ENCODE measurements at regions not wholly inside any gene's neighbourhood (a gene's known extent, or its start where the extent isn't known, plus 50 kb on each side); places are given as distances from the start of the nearest gene placed in this dataset.
"Not testable (repeated sequence)": the region's sequence is repeated elsewhere in the genome, so short reads cannot be mapped to it uniquely, and the experiment has no call there.

DNA sequence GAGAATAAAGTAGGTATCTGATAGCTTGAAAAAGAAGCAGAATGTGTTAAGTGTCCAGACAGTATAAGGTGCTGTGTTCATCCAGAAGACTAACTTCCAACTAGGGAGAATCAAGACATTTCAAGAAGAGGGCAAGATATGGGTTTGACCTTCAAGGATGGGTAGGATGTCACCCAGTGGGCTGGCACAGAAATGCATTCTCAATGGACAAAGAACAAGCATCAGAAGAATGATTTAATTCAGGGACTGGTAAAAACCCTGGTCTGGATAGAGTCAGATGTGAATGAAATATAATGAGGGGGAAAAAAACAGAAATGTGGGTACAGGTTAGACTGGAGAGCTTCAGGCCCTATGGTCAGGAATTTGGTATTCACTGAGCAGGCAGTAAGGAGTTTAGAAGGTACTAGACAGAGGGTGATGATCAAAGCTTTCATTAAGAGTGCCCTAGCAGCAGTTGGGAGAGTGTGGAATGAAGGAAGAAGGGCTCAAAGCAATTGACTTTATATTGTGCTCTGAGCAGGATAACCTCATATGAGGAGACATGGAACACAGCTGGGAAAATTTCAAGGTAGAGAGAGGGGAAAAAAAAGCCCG lies 180.7 kb upstream of the ANK3 start:
- no peak for DNase-seq (ENCODE audit: low spot score)

DNA sequence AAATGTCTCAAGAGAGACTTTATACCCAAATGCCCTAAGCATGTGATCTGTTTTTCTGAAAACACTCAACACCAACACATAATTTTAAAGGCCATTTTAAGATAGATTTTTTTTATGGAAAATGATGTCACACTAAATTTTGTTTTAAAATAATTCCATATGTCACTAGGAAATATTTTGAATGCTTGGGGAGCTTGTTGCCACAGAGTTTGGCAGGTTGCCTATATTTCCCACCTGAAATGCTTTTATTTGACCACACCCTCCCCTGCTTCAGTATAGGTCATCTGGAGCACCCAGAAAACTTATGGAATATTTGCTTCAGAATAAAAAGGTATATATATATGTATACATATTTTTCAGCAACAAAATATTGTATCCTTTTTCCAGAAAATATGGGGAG lies 180.0 kb upstream of the ANK3 start:
- DNase-seq (ENCODE audit: low spot score): no peak

DNA sequence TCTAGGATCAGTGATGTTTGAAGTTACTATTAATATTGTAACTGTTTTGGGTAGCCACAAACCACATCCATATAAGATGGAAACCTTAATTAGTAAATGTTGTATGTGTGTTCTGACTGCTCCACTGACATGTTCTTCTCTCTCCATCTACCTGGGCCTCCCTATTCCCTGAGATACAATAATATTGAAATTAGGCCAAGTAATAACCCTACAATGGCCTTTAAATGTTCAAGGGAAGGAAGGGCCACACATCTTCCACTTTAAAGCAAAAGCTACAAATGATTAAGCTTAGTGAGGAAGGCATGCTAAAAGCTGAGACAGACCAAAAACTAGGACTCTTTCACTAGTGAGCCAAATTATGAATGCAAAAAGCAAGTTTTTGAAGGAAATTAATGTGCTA lies 176.4 kb upstream of the ANK3 start:
- no peak for DNase-seq (ENCODE audit: low spot score)

DNA sequence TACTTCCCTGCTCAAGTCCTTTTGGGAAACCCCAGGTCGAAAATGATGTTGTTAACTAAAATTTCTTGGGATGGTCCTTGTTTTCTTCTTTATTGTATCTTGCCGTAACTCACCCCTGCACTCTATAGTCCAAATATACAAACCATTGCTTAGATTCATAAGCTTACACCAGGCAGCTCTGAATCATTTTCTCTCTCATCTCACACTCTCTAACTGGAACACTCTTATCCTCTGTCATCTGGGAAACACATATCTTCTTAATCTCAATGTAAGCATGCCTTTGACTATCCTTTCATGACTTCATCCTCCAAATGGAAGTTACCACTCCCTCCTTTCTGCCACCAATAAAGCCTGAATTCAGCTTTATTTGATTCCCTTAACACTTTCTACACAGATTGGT lies 175.8 kb upstream of the ANK3 start:
- no peak for DNase-seq (ENCODE audit: low spot score)

DNA sequence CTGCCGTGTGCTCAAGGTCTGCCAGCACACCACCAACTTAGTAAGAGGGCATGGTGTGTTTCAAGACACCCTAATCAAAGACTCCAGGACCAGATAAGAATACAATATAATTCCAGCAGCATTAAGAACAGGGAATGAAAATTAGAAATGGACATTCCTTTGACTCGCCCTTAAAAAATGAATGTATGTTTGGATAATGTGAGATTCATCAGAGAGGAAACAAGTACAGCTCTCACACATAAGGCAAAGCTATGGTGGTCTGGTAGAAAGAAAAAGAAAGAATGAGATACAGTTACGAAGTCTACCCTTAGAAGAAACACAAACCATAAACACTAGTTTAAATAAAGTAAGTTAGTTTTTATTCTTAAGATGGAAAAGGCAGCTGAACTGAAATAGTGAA lies 174.8 kb upstream of the ANK3 start:
- DNase-seq (ENCODE audit: low spot score): no peak

DNA sequence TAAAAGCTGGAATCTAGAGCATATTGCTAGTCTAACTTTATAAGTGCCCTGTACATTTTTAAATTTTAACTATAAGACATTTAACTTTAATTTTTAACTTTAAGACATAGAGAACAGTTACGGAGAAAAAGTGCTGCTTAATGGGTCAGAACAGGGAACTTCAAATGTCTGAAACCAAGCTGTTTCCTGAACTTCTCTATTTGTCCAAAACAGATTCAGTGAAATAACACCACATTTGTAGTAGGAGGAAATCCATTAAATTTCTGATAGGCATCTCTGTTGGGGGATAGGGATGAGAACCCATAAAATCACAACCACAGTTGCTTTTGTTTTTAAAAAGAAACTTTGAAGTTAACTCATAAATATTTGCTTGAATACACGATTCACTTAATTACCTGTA lies 170.8 kb upstream of the ANK3 start:
- no peak for DNase-seq (ENCODE audit: low spot score)

DNA sequence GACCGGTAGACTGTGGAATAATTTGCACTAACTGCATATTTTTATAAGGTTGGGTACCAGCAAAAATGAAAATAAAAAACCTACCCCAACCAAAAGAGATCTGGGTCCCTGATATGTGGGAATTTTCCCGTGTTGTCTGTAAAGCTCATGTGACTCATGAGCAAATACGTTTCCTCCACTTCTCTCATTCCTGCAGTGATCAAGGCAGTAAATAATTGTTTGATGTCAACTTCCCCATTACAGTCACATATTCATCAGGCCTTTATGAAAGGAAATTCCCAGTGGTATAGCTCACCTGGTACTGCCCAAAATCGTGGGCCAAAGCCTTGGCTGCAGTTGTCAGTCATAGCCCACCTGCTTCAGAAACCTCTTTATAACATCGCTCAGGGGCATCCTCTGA lies 166.0 kb upstream of the ANK3 start:
- DNase-seq (ENCODE audit: low spot score): no peak

DNA sequence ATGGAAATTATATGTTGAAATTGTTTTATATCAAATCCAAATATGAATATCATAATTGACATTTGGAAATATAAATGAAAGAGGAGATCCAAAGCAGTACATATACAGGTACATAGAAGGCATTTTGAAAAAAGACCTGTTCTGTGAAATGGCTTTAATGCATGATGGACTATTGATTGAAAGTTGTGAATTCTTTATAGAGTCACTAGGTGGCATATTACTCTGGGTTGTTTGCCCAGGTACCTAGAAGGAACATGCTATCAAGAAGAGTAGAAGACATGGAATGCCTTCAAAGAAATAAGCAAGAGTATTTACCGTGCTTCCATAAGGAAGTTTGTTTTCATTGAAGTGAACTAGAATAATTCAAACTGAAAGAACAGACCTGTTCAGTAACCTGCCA lies 160.0 kb upstream of the ANK3 start:
- DNase-seq (ENCODE audit: low spot score): no peak

DNA sequence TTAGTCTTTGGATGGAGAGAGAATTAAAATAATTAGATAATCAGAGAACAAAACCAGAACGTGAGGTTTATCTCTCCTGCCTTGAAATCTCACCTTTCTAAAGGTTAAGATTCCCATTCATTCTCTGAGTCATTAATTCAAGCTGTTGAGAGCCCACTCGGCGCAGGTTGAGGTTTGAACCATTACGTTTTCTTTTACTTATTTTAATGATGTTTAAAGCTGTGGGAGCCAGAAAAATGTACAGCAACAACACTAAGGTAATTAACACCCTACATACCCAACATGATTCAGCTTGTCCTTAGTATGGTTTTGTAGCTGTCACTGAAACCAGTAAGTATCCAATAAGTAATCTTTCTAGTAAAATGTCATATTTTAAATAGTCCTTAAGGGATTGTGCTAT lies 153.0 kb upstream of the ANK3 start:
- no peak for DNase-seq (ENCODE audit: low spot score)

DNA sequence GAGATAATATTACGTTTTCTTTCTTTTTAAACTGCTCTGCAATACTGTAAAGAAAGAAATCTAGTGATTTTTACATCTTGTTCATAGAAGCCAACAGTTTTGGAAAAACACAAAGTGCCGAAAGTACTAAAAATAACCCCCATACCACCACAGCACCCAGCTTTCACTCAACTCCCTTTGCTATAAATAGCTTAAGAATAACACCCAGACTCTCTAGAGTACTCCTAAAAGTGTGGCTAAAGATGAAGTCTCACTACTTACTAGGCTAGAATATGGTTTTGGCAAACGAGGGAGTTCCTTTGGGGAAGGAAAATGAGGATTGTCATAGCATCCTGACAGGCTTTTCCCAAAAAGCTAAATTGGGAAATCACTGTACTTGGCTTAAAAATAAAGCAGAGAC lies 151.8 kb upstream of the ANK3 start:
- no peak for DNase-seq (ENCODE audit: low spot score)

DNA sequence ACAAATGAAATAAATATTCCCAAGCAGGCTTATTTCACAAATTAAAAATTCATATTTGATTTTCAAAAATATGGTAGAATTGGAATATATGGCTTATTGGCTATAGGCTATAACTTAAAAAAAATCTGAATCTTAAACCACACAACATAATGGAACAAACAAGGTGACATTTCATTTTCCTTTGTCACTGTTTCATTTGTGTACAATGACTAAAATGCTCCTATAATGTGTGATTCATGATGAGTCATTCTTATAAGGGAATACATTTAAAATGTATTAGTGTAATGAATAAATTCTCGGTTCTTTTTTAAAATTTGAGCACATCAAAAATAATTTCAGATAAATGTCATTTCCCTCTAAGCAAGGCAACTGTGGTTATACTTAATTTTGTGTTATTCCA lies 148.0 kb upstream of the ANK3 start:
- DNase-seq (ENCODE audit: low spot score): no peak

DNA sequence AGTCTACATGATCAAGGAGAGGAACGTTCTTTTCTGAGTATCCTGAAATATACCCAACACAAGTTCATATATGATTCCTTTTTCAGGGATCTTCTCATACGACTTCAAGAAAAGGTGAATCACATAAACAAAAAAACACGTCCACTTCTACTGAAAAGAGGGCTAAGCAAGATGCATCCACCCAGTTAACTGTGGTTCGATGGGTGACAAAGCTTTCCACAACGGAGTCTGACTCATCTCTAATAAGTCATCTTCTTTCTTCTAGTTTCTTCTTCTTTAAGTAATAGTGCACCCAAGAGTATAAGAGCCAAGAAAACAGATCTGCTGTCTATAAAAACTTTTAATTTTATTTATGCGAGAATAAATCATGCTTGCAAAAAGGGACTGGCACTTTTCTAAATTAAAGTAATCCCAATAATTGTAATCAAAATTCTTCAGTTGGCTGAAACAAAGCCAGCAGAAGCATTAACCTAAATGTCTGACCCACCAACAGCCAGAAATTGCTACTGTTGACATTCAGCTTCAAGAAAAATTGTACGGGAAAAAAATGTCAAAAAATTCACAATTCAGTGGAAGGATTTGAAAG lies 146.9 kb upstream of the ANK3 start:
- DNase-seq (ENCODE audit: low spot score): no peak

DNA sequence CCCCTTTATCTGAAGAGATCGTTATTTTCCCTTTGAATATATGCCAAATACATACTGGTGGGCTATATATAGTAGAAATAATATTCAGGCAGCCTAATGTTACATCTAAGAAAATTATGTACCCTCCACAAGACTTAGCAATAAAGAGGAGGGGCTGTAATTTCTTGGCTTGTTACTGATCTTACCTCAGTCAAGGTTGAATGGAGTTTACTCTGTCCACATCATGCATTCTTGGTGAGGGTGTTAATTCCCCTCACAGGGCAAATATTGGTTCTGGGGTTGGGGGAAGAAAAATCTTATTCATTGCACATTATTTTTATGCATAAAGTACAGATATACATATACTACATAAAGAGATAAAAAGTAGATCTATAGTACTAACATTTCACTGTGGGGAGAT lies 145.8 kb upstream of the ANK3 start:
- no peak for DNase-seq (ENCODE audit: low spot score)

DNA sequence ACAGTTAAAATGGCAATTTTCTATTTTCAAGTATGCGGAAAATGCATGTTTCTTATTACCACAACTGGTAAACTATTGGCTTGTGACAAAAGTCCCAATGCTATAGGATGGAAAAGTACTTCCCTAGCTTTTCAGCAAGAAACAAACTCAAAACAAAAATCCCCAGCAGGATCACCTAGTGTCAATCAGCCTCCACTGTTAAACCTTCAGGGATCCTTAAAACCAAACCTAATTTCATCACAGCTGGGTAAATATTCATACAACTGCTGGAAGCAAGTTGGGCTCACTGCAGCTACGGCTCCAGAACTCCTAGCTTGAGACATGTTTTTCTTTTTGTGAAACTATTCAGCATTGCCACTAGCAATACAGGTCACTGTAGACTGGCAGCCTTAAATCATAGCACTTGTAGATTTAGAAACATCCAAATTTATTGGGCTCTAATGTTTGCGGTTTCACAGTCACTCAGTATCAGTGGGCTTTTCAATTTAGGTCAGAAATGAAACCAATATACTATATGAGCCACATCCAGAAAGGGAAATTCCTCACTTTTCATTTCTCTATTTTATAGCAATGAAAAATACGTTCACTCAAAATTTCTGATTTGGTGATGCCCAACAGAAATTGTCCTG lies 145.2 kb upstream of the ANK3 start:
- no peak for DNase-seq (ENCODE audit: low spot score)

DNA sequence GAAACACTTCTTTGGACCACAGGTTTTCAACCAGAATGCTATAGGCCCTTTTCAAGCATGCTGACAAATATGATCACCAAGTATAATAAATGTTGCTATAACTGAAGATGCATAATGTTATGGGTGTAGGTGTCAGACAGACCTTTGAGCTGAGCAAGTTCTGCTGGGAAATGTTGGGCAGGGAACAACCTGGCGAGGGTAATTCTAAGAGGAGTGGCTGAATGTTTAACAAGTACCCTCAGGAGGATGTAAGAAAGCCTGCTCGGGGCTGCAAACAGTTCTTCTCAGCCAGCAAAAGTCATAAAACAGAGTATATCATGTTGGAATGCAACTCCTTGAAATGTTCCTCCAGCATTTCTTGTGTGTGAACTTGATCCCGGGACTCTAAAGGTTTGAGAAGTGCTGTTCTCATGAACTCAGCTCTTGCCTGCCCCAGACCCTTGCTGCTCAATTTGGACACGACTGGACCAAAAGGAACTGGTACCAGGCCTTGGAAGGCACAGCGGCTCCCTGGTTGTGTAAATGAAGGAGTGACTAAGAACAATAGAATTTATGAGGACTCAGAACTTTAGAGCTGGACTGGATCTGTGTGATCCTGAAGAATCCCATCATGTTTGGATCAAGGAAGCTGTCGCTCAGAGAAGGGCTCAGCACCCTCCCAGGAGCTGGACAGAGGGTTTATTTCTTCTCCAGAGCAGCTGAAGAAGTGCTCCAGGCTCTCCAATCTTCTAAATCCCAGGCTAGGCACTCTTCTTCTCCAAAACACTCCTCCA lies 143.2 kb upstream of the ANK3 start:
- DNase-seq (ENCODE audit: low spot score): no peak

DNA sequence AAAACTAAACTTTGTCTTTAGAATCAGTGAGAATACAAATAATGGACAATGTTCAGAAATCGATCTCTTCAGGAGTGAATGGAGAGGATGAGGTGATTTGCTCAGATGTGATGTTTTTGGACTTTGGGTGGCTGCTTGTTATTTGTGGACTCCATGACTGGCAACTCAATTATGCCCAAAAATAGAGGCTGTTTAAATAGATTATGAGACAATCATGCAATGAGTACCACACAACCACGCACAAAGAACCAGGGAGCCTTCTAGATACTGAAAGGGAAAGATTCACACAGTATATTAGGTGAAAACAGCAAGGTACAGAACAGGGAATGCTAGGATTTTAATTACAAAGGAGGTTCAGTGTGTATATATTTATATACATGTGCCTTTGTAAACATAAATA lies 141.3 kb upstream of the ANK3 start:
- DNase-seq (ENCODE audit: low spot score): no peak

DNA sequence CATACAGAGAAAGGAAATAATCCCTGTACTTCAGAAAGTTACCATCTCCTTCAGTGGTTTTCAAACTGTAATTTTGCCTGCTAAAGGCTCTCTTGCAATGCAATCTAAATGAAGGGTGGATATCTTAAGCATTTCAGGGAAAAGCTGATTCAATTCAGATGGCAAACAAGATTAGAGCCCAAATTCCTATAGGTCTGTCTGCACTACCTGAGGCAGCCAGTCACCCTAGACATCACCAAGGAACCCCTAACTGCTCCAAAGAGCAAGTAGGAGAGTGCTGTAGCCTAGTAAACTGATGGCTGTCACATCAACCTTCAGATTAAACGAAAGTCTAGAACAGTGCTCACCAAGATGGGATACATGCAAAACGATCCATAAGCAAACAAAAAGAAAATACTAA lies 138.0 kb upstream of the ANK3 start:
- DNase-seq (ENCODE audit: low spot score): no peak

DNA sequence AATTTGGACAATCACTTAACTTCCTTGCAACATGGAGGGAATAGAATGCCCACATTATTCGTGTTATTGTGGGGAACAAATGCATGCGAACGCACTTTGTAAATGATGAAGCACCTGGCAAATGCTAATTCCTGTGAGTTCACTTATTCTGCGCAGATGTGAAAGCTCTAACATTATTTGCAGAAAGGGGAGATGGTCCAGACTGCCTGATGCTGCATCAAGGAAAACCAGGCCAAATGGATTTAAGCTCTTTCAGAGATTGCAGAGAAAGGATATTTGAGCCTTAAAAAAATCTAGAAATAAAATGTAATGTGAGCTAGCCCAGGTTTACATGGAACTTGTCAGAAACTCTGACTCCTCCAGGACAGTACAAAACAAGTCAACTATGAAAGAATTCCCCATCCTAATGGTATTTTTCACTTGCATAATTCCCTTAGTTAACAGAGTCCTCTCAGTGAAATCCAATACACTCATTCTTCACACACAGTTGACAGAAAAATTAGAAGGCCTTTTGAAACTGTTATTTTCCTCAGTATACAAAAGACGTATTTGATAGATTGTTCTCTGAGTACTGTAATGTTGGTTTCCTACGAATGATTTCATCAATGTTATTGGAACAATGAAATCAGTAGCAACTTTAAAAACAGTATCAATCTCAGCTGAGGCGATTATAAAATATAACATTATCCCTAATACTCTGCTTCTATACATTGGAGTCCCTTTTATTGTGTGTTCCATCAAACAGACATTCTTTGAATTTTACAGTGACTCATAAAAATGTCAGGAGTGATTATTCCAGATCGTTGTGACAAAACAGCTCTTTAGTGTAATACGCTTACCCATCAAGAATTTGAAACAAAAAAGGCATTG lies 136.3 kb upstream of the ANK3 start:
- peak; percentile 81 for DNase-seq (ENCODE audit: low spot score)

DNA sequence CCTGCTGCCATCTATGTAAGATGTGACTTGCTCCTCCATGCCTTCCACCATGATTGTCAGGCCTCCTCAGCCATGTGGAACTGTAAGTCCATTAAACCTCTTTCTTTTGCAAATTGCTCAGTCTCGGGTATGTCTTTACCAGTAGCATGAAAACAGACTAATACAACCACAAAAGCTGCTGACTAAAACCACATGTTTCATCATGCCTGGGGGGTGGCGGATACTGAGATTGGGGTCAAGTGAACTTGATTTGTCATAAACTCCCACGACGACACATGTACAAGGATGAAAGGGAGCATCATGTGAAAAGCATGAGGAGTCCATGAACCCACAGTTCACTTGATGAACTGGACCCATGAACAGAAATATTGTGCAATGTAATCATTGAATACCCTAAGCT lies 134.9 kb upstream of the ANK3 start:
- no peak for DNase-seq (ENCODE audit: low spot score)

DNA sequence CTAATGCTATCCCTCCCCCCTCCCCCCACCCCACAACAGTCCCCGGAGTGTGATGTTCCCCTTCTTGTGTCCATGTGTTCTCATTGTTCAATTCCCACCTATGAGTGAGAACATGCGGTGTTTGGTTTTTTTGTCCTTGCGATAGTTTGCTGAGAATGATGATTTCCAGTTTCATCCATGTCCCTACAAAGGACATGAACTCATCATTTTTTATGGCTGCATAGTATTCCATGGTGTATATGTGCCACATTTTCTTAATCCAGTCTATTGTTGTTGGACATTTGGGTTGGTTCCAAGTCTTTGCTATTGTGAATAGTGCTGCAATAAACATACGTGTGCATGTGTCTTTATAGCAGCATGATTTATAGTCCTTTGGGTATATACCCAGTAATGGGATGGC lies 133.7 kb upstream of the ANK3 start:
- not testable (repeated sequence) for DNase-seq (ENCODE audit: low spot score)

DNA sequence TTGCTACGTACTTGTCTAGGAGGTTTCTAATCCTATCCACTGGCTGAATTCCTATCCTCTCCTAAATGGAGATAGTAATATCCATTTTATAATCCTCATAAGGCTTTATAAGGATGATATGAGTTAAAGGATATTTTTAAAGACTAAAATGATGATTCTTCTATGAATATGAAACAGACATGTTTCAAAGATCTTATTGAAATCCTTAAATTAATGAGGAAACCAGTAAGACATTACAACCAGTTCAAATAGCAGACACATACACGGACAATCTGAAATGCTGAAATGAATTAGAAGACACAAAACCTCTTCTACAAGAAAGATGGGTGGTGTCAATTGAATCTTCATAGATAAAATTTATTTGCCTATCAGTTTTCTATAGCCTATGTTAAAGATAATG lies 132.9 kb upstream of the ANK3 start:
- no peak for DNase-seq (ENCODE audit: low spot score)

DNA sequence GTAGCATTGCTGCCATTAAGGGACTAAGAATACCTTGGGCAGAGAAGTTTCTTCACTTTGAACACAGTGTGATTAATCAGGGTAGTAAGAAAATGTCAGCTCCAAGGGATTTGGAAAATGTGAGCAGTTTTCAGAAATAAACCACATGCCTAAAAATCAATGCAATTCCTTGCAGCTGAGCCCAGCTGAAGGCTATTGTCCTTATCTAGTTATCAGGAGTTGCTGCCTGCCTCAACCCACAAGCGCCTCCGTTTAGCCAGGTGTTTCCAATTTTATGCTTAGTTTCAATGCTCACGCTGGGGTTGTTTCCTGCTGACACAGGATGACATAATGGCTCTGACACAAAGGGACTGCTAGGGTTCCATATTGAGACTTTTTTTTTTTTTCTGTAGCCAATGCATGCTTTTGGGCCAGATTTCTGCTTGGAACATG lies 132.3 kb upstream of the ANK3 start:
- peak; percentile 18 for DNase-seq (ENCODE audit: low spot score)
